Stimulated activated CD4-positive, alpha-beta T cell treated with anti-CD3 and anti-CD28 coated beads, TNF-alpha, amount 100 ng/mL, for 1 hour (primary cell): ENCODE measurements at regions not wholly inside any gene's neighbourhood (a gene's known extent, or its start where the extent isn't known, plus 50 kb on each side); places are given as distances from the start of the nearest gene placed in this dataset.
"Not testable (repeated sequence)": the region's sequence is repeated elsewhere in the genome, so short reads cannot be mapped to it uniquely, and the experiment has no call there.

Experiments
- DNase-seq, 3 donors: peaks; one replicate each; pipeline ENCODE4 v3.0.0-alpha.2; 2020; ENCODE audit warnings: low read depth in 3 of 3, low spot score in 1 of 3

DNA sequence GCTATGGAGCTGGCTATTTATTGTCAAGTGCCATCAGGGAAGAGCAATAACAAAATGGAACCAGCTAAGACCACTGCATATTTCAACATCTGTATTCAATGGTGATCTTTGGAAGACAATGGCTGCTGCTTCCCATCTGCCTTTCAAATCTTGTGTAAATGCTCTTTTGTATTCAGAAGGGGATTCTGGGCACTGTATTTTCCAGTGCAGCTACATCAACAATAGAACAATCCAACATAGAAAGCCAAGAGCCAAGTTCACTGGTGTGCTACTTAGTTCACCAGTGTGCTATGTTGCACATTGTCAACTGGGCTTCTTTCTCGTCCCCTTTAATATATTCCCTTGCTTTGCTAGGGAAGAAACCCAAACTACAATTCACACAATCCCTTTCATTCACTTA, 128.8 kb upstream of the OR4E1 start:
- DNase-seq, result no peak

DNA sequence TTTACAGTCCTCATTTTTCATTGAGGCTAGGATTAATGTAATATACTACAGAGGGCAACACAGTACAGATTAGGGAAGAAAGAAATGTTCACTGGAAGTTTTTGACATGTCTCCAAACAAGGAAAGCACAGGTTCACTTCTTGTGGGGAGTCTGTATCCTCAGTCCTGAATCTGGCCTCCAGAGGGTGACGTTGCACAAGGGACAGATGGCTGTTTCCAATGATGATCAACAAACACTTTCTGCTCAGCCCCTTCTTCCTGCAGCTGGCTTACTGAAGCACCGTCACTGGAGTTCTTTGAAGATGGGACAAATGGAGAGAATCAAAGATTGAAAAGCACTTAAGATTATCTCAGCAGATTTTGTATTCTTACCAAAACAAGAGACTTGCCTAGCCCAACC, 123.3 kb upstream of the OR4E1 start:
- DNase-seq, result no peak

DNA sequence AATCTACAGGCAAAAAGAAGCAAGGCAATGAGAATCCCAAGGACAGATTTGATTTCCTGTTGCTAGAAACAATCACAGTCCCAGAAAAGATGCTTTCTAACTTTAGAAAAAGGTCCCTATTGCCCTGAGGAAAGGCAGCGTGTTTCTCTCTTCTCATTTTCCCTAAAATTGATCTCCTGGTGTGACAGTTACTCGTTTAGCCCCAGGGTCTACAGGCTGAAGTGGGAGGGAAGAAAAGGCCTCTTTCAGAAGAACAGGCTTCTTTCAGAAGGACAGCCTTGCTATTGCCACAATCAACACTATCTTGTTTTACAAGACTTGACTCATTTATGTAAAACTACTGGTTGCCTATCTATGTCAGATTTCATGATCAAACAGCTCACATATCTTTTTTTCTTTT, 121.8 kb upstream of the OR4E1 start:
- no peak for DNase-seq

DNA sequence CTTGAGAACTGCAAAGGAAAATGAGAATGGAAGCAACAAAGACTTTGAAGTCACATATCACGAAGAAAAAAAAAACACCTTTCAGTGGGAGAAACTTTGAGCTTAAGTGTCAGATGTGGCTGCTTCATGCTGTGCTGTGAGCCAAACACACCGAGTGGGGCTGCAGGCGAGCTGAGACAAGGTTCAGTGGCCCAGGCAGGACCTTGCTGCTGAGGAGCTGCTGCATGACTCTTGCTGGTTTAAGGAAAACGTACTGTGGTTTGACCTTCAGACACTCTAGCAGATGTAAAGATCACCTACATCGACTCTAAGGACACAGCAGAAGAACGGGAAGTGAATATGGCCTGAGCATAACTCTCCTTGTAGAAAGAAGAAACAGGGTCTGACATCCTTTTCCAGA, 118.1 kb upstream of the OR4E1 start:
- no peak for DNase-seq

DNA sequence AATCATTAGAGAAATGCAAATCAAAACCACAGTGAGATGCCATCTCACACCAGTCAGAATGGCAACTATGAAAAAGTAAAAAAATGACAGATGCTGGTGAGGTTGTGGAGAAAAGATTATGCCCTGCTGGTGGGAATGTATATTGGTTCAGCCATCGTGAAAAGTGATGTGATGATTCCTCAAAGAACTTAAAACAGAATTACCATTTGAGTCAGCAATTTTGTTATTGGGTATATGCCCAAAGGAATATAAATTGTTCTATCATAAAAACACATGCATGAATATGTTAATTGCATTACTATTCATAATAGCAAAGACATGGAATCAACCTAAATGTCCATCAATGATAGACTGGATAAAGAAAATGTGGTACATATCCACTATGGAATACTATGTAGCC, 115.1 kb upstream of the OR4E1 start:
- not testable (repeated sequence) for DNase-seq

DNA sequence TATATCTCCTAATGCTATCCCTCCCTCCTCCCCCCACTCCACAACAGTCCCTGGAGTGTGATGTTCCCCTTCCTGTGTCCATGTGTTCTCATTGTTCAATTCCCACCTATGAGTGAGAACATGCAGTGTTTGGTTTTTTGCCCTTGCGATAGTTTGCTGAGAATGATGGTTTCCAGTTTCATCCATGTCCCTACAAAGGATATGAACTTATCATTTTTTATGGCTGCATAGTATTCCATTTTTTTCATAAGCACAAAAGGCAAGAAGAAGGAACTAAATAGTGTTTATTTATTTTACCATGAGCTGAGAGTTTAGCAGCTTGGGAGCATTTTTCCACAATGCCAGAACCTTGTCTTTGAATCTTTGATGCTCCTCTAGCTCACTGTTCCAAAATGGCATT, 113.6 kb upstream of the OR4E1 start:
- DNase-seq, result not testable (repeated sequence)

DNA sequence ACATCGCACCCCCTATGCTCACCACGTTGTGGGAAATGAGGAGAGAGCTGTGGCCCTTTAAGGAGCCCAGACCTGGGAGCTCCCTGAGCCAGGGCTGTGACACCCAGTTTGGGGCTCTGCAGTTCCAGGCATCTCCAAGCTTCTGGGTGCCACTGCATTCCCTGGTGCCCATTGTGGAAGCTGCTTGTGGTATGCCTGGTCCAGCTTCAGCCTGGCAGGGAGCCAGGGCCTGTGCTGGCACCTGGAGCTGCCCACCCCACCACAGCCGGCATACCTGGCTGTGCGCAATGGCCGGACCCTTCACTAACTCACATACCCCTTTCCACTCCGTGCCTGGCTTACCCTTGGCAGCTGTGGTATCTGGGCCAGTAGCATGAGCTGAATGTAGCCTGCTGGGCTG, 107.9 kb upstream of the OR4E1 start:
- no peak for DNase-seq

DNA sequence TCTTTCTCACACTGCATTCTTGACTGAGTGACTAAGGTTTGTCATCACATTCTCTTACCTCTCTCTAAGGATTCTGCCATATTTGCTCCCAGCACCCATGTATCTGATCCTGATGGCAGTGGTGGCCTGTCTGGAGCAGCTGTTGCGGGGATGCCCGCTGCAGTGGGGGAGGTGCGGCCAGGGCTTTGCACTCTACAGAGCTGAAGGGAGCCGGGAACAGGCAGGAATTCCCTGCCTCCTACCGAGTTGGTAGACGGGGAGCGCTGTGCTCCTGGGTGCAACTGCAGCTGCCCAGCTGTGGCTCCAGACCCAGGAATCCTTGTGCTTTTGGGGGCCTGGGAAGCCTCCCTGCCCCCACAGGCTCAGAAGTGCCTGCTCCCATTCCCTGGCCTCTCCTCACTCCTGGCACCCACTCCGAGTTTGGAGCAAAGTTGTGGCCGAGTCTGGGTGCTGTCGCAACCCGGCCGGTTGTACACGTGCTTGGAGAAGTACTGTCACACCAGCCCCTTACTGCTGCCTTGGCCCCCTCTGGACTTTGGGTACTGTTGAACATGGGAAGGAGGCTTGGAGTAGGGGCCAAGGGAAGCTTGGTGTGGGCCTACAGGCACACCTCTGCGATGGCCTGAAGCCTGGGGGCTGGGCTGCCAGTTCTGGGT, 106.9 kb upstream of the OR4E1 start:
- no peak for DNase-seq

DNA sequence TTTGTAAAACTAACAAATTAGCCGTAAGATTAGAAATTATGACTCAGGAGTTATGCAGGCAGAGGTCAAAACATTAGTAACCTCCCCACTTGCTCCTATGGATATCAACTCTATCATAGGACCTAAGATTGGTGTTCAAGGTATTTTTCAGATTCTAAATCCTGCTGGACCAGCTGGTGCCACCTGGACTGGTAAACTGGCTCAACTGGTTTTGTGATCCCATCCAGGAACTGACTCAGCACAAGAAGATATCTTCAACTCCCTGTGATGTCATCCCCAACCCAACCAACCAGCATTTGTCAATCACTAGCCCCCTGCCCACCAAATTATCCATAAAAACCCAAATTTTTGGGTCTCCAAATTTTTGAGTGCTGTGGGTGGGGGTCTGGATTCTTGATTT, 98.1 kb upstream of the OR4E1 start:
- DNase-seq, result no peak

DNA sequence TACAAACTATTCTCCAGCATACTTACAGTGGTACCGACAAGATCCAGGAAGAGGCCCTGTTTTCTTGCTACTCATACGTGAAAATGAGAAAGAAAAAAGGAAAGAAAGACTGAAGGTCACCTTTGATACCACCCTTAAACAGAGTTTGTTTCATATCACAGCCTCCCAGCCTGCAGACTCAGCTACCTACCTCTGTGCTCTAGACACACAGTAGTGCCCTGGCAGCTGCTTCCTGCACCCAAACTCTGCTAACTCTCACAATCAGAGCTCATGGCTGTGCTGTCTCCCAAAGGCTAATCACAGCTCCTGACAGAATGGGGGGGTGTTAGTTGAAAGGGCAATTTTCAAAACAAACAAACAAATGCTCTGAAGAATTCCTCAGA, 95.2 kb upstream of the OR4E1 start:
- no peak for DNase-seq

DNA sequence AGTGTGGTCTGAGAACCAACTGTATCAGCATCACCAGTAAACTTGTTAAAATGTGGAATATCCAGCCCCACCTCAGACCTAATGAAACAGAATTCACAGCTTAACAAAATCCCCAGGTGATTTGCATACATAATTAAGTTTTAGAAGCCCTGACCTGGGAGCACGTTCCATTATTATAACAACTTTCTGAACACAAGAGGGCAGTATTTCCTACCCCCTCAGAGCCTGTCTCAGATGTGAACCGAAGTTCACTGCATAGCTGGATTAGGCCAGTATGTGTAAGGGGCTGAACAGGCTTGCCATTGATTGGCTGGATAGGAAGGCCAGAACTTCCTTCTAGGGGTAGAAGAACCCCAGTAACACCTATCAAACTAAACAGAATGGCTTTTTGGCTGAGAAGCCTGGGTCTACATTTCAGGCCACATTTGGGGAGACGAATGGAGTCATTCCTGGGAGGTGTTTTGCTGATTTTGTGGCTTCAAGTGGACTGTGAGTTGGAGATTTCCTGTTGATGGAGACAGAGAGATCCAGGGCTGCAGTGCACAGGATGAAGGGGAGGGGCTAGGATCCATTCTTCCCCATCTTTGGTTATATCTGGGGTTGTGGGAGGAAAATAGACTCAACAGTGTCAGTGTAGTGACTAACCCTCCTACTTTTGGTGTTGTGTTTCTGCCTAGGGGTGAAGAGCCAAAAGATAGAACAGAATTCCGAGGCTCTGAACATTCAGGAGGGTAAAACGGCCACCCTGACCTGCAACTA, 94.7 kb upstream of the OR4E1 start:
- no peak for DNase-seq

DNA sequence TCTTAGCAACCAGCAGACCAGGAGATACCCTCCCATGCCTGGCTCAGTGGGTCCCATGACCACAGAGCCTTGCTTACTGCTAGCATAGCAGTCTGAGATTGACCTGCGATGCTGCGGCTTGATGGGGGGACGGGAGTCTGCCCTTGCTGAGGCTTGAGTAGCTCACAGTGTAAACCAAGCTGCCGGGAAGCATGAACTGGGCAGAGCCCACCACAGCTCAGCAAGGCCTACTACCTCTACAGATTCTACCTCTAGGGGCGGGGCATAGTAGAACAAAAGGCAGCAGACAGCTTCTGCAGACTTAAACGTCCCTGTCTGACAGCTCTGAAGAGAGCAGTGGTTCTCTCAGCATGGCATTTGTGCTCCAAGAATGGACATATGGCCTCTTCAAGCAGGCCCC, 86.7 kb upstream of the OR4E1 start:
- not testable (repeated sequence) for DNase-seq

DNA sequence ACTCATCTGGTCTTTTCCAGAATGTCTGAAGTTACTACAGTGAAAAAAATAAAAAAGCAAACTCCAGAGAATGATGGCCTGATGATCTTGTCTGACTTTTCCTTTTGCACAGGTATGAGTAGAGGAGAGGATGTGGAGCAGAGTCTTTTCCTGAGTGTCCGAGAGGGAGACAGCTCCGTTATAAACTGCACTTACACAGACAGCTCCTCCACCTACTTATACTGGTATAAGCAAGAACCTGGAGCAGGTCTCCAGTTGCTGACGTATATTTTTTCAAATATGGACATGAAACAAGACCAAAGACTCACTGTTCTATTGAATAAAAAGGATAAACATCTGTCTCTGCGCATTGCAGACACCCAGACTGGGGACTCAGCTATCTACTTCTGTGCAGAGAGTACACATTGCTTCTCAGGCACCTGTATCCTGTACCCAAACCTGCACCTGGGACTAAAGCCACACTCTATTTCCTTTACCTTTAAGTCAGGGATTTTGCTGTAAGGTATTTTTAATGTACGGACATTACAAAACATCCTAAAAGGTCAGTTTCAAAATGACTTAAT, 75.8 kb upstream of the OR4E1 start:
- DNase-seq, result no peak

DNA sequence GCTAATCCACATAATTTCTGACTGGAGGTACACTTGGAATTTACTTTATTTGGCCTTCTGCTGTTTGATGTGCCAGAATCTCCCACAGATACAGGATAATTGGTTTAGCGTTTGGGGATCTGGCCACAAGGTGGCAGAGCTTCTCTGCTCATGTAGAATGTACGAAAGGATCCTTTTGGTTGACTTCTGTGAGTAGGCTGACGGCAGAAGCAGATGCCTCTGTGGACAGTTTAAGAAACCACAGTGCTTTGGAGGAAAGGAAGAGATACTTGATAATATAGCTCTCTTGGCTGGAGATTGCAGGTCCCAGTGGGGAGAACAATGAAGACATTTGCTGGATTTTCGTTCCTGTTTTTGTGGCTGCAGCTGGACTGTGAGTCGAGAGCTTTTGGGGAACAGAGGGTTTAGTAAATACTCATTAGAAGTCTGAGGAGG, 75.3 kb upstream of the OR4E1 start:
- peak in 1 of 3 donors; percentile 20 for DNase-seq

DNA sequence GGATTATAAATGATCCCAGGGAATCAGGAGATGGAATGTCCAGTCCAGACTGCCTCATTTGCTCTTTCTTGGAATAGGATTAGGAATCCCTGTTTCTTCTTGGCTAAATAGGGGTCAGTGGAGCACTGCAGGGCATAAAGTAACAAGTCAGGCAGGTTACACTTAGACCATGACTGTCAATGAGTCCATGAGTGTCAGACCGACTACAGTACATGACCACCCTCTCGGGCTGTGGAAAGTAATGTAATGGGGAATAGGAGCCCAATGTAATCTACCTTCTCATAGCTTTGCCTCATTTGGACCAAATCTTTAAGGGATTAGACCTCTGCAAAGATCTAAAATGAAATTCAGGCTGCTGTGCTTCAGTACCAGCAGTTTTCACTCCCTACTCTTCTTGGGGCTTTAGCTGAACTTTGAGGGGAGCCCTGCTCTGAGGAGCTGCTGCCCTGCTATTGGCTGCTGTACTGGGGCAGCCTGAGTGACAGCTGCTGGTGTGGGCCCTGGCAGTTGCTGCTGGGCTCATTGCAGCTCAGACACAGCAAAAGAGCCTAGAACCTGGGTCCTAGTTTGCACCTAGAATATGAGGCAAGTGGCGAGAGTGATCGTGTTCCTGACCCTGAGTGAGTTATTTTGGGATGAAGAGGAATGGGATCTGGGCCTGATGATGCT, 62.2 kb upstream of the OR4E1 start:
- DNase-seq, result no peak

DNA sequence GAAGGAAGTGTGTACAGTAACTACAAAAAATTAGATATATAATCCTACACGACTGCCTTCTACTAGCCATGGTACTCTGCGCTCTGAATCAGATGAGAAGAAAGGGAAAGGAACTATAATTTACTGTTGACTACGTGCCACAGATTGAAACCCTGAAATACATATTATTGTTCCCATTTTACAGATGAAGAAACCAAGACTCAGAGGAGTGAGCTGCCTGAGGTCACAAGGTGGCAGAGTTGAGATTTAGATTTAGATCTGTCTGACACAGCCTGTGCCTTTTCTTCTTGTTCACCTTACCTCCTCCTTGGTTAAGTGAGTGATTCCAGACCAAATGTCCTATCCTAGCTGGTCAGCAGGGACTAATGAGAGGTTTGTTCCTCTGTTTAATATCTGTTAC, 61.6 kb upstream of the OR4E1 start:
- no peak for DNase-seq

DNA sequence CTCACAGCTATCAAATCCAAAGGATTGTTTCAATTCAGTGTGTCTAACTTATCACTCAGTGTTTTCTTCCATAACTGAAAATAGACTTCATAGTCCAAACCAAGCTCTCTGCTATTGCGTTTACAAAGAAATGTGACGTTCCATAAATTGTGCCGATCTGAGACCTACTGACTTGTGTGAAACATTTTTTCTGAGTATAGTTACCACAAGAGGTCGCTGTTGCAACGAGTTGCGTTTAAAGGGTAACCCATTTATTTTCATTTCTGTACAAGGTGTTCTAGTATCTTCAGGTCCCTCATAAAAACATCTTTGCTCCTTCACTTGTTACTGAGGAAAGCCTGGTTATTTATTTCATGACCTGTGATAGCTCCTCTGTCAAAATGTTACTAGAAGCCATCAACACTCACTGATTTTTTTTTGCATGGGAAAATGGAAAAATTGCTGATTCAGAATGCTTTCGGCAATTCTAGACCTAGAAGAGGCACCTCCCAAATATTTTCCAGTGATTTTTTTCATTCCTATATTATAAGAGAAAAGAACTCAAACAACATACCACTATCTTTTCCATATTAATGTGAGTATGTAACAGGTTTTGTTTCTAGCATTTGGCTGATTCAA, 60.9 kb upstream of the OR4E1 start:
- peak in 1 of 3 donors; percentile 20 for DNase-seq

DNA sequence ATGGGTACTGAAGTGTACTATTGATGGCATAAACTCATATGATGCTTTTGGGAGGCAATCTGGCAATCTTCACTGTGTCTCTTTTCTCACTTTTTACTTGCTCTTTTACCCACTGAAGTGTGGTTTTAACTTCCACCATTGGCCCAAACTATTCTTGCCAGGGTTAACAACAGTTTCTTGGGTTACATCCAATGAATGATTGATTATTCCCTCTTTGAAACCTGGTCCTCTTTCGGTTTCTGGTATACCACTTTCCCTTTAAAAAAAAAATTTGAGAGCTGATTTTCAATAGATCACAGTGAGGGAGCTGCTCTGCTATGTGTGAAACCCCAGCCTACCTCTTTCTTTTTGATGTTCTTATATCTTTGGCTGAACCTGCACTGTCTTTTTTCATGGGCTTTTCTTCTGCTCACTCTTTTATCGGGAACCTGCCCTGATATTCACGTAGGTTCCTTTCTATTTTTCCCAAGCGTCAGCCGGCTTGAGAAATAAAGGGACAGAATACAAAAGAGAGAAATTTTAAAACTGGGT, 56.1 kb upstream of the OR4E1 start:
- no peak for DNase-seq

DNA sequence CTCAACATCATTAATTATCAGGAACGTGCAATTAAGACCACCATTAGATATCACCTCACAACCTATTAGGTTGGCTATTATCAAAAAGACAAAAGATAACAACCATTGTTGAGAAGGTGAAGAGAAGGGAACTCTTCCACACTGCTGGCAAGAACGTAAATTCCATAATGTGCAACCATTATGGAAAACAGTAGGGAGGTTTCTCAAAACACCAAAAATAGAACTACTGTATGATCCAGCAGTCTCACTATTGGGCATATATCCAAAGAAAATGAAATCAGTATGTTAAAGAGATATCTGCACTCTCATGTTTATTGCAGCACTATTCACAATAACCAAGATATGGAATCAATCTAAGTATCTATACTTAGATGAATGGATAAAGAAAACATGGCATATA, 51.6 kb upstream of the OR4E1 start:
- no peak for DNase-seq

DNA sequence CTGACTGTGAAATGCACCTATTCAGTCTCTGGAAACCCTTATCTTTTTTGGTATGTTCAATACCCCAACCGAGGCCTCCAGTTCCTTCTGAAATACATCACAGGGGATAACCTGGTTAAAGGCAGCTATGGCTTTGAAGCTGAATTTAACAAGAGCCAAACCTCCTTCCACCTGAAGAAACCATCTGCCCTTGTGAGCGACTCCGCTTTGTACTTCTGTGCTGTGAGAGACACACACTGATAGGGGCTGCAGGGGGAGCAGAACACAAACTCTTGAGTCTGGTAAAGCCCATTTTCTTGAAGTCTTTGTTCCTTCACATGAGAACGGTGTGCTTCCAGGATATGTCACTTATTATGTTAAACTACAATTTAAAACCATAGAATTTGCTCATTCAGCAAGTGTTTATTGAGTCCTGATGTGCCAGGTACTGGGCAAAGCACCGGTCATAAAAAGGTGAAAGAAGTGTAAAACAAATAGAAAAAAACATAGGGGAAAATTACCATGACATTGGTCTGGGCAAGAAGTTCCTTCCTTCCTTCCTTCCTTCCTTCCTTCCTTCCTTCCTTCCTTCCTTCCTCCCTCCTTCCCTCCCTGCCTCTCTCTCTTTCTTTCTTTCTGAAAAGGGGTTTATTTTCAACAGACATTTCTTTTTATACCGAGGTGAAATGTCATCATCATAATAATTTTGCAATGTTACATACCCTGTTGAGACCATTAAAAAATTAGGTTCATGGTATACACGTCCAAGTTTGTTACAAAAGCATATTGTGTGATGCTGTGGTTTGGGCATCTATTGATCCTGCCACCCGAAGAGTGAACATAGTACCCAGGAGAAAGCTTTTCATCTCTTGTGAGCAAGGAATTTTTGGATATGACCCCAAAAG, 50.7 kb upstream of the OR4E1 start:
- no peak for DNase-seq
